A549 (cell line): ENCODE measurements at regions not wholly inside any gene's neighbourhood (a gene's known extent, or its start where the extent isn't known, plus 50 kb on each side); places are given as distances from the start of the nearest gene placed in this dataset.

Source experiments
- ATAC-seq, 2 experiments: fragments of 200-7000 bp in 1 of 2; fragments of >200 bp in 1 of 2; cut with Nextera tagmentation in 1 of 2; cut with Tn5 transposase in 1 of 2; 3 replicates each; pipeline versions ENCODE4 v1.8.0 to v1.9.1; 2018 to 2020; ENCODE audit warnings: mild to moderate bottlenecking in 1 of 2, moderate library complexity in 1 of 2
- CTCF ChIA-PET: fragments of 300-600 bp; sonication (Branson Sonifier 250); formaldehyde crosslinking; extraction: SDS; loops from one replicate; lab custom pipeline; 2021; ENCODE audit warnings: antibody characterized with exemption, inconsistent platforms; lab: Yijun Ruan, JAX
- POLR2A ChIA-PET: fragments of 350-600 bp; formaldehyde crosslinking; extraction: SDS; loops from one replicate; lab custom pipeline; 2021; ENCODE audit warnings: antibody characterized with exemption, inconsistent platforms; lab: Yijun Ruan, JAX
- DNase-seq, 2 experiments: peaks; one replicate each; pipeline versions ENCODE4 v3.0.0 to v3.0.0-alpha.2; 2011 to 2016; ENCODE audit warnings: low read depth in 1 of 2, low spot score in 1 of 2
- FAIRE-seq: peaks from 2 replicates; lab custom pipeline; 2011; peaks lifted over from hg19 to GRCh38; lab: Jason Lieb, UNC
- H3K27ac ChIP-seq, 2 experiments: fragments of >200 bp; sonication (Bioruptor Twin); formaldehyde crosslinking; 3 replicates each; pipeline ENCODE4 v1.5.1; 2016 to 2017
- H3K4me1 ChIP-seq: fragments of >200 bp; sonication (Bioruptor Twin); formaldehyde crosslinking; 3 replicates; pipeline ENCODE4 v1.6.1; 2016
- H3K4me2 ChIP-seq: fragments of >200 bp; sonication (Bioruptor Twin); formaldehyde crosslinking; 3 replicates; pipeline ENCODE4 v1.6.1; 2016
- H3K4me3 ChIP-seq: fragments of >200 bp; sonication (Bioruptor Twin); formaldehyde crosslinking; 3 replicates; pipeline ENCODE4 v1.5.1; 2016
- H3K9me3 ChIP-seq: fragments of >200 bp; sonication (Bioruptor Twin); formaldehyde crosslinking; 3 replicates; pipeline ENCODE4 v1.6.1; 2016
- EP300 ChIP-seq, 2 experiments: fragments of >200 bp; sonication (Bioruptor Twin); formaldehyde crosslinking; IDR thresholded peaks; 2 replicates in 1 of 2; 3 replicates in 1 of 2; pipeline ENCODE4 v1.6.1; 2016 to 2017
- FOSB ChIP-seq: fragments of 250-450 bp; sonication (Bioruptor Pico); IDR thresholded peaks from 2 replicates; pipeline ENCODE4 v1.5.0; 2020; ENCODE audit warnings: mild to moderate bottlenecking, moderate library complexity
- HDAC2 ChIP-seq: fragments of 200-600 bp; sonication (generic); IDR thresholded peaks from 2 replicates; pipeline ENCODE4 v1.6.1; 2016
- HOXB13 ChIP-seq: fragments of 250-450 bp; sonication (Bioruptor Pico); IDR thresholded peaks from 2 replicates; pipeline ENCODE4 v1.5.0; 2020; ENCODE audit warnings: low read depth, mild to moderate bottlenecking, moderate library complexity
- JUNB ChIP-seq: fragments of >200 bp; sonication (Bioruptor Twin); formaldehyde crosslinking; IDR thresholded peaks from 2 replicates; pipeline ENCODE4 v1.6.1; 2016
- KDM5A ChIP-seq: fragments of 200-600 bp; sonication (generic); IDR thresholded peaks from 2 replicates; pipeline ENCODE4 v1.6.1; 2016; ENCODE audit warnings: antibody characterized with exemption, mild to moderate bottlenecking
- MAFK ChIP-seq: fragments of 450-650 bp; IDR thresholded peaks from 2 replicates; pipeline ENCODE4 v1.6.1; 2014; ENCODE audit not compliant: partially characterized antibody
- NFE2L2 ChIP-seq: fragments of 150-350 bp; conservative IDR thresholded peaks from 2 replicates; pipeline ENCODE4 v1.6.1; 2014; ENCODE audit warnings: low read length
- POLR2A ChIP-seq: IDR thresholded peaks from 2 replicates; pipeline ENCODE4 v1.6.1; 2012; ENCODE audit warnings: mild to moderate bottlenecking, low read length
- RAD21 ChIP-seq, 2 experiments: fragments of >200 bp in 1 of 2; sonication (Bioruptor Twin) in 1 of 2; formaldehyde crosslinking in 1 of 2; IDR thresholded peaks in 1 of 2; conservative IDR thresholded peaks in 1 of 2; 2 replicates in 1 of 2; 3 replicates in 1 of 2; pipeline ENCODE4 v1.6.1; 2012 to 2018; ENCODE audit warnings: inconsistent platforms in 1 of 2
- TP53 ChIP-seq: fragments of 250-450 bp; sonication (Bioruptor Pico); IDR thresholded peaks from 2 replicates; pipeline ENCODE4 v1.5.0; 2021; ENCODE audit warnings: mild to moderate bottlenecking, moderate library complexity
- ZC3H11A ChIP-seq: fragments of 450-650 bp; IDR thresholded peaks from 2 replicates; pipeline ENCODE4 v1.6.1; 2014; ENCODE audit warnings: antibody characterized with exemption, mild to moderate bottlenecking
- ZSCAN20 ChIP-seq: fragments of 250-450 bp; sonication (Bioruptor Pico); IDR thresholded peaks from 2 replicates; pipeline ENCODE4 v1.8.0; 2022; ENCODE audit warnings: mild to moderate bottlenecking, moderate library complexity
- WGBS: methylation state at CpG from one replicate; pipeline ENCODE4 v1.1.6; 2017; ENCODE audit errors: missing lambda C conversion rate; 5-methylcytosine and 5-hydroxymethylcytosine counted together
- TF ChIP-seq, protein P1 (sequence below): fragments of 150-350 bp; IDR thresholded peaks from 2 replicates; pipeline ENCODE4 v1.6.1; 2014; ENCODE audit warnings: low read depth, mild to moderate bottlenecking, low read length
- TF ChIP-seq, protein P2 (sequence below): fragments of >200 bp; sonication (Bioruptor Twin); formaldehyde crosslinking; IDR thresholded peaks from 3 replicates; pipeline ENCODE4 v1.6.1; 2016
- TF ChIP-seq, protein P3 (sequence below): fragments of >200 bp; sonication (Bioruptor Twin); formaldehyde crosslinking; IDR thresholded peaks from 2 replicates; pipeline ENCODE4 v1.6.1; 2016

DNA sequence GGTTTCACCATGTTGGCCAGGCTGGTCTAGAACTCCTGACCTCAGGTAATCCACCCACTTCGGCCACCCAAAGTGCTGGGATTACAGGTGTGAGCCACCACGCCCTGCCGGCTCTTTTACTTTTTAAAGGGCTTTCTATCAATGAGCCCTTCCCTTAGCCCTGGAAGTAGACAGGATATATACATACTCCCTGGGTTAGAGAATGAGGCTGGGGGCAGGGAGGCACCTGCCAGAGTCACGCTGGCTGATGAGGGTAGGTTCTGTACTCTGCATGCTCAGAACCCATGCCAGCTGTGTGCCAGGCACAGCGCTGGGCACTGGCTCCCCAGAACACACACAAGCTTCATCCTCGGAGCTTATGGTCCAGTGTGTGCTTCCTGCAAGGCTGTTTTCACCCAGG lies 113.6 kb upstream of the IPO9 start:
- Histone ChIP-seq H3K4me1 (peaks cover 53% of the 10 kb centered on the region), H3K9me3 (no peaks in the 10 kb centered on the region), H3K27ac (peak overlapping the region; percentile 92 to 95), H3K4me2 (peak overlapping the region; percentile 80), H3K4me3 (no peak overlapping the region)
- TF ChIP-seq RAD21 (conservative IDR thresholded peaks at IDR 0.05 in 1 of 2, IDR thresholded peaks at IDR 0.05 in 1 of 2) (no peak), POLR2A (no peak)
- TF ChIP-seq, protein P1, sequence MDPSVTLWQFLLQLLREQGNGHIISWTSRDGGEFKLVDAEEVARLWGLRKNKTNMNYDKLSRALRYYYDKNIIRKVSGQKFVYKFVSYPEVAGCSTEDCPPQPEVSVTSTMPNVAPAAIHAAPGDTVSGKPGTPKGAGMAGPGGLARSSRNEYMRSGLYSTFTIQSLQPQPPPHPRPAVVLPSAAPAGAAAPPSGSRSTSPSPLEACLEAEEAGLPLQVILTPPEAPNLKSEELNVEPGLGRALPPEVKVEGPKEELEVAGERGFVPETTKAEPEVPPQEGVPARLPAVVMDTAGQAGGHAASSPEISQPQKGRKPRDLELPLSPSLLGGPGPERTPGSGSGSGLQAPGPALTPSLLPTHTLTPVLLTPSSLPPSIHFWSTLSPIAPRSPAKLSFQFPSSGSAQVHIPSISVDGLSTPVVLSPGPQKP, result no peak
- TF ChIP-seq, protein P2, sequence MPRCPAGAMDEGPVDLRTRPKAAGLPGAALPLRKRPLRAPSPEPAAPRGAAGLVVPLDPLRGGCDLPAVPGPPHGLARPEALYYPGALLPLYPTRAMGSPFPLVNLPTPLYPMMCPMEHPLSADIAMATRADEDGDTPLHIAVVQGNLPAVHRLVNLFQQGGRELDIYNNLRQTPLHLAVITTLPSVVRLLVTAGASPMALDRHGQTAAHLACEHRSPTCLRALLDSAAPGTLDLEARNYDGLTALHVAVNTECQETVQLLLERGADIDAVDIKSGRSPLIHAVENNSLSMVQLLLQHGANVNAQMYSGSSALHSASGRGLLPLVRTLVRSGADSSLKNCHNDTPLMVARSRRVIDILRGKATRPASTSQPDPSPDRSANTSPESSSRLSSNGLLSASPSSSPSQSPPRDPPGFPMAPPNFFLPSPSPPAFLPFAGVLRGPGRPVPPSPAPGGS, result no peak
- ChIA-PET POLR2A (interaction anchor here (1.4 kb wide), 1 partner anchor 33 kb away, joined by 6 read pairs; no protein-coding TSS in a partner anchor), CTCF (interaction anchor here (0.7 to 29.6 kb wide), 5 partner anchors 11 to 154 kb away, joined by 3 to 903 read pairs (median 51); no protein-coding TSS in a partner anchor)
- DNase-seq, result no peak
- FAIRE-seq, result no peak
- WGBS, result 82% methylated on average over 6 of the region's 6 CpGs
- ATAC-seq, result no peak

DNA sequence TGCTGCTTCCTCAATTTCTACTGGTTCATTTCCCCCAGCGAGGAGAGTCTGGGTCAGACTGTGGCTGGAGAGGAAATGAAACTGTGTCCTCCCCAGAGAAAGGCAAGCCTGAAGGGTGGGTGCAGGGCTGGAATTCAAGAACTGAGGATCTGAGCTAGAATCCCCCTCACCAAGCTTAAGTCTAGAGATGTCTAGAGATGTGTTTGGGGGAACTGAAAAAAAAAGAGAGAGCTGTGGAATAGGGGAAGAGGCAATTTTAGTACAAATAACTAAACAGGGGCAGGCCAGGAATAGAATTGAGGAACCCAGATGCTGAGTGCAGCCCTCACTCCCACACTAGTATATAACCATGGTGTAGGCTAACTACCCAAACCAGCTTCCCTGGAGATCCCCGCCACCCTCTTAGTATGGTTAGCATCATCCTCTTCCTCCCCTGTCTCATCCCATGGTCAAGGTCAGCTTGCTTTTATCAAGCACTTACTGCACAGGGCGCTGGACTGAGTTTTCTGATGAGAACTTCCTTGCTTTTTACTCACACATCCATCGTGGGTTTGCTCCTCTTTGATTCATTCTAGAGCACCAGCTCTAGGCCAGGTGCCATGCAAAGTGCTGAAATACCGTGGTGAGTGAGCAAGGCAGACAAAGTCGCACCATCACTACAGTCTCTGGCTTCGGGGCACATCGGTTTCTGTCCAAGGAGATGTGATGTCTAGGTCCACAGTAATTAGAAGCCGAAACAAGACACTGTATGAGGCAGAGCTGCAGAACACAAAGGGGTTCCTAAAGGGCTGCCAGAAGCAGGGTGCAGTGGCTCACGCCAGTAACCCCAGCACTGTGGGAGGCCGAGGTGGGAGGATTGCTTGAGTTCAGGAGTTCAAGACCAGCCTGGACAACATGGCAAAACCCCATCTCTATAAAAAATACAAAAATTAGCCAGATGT lies 112.9 kb upstream of the IPO9 start:
- 76% methylated on average over 11 of the region's 11 CpGs for WGBS
- ATAC-seq, result no peak
- POLR2A ChIA-PET, result no interaction called here
- H3K4me1 ChIP-seq, result peaks cover 55% of the 10 kb centered on the region
- no peak for DNase-seq
- H3K27ac ChIP-seq, result peak overlapping the region; percentile 92 to 95
- peak overlapping the region; percentile 80 for H3K4me2 ChIP-seq
- no peaks in the 10 kb centered on the region for H3K9me3 ChIP-seq
- TF ChIP-seq HOXB13 (no peak), NFE2L2 (no peak), KDM5A (no peak), EP300 (IDR thresholded peaks at IDR 0.05) (no peak), JUNB (no peak), TP53 (CRISPR knock-in tag) (no peak)
- TF ChIP-seq, protein P2, result no peak
- H3K4me3 ChIP-seq, result no peak overlapping the region
- CTCF ChIA-PET, result interaction anchor here (1.3 to 29.6 kb wide), 4 partner anchors 12 to 155 kb away, joined by 4 to 903 read pairs (median 244); no protein-coding TSS in a partner anchor
- FAIRE-seq, result no peak

DNA sequence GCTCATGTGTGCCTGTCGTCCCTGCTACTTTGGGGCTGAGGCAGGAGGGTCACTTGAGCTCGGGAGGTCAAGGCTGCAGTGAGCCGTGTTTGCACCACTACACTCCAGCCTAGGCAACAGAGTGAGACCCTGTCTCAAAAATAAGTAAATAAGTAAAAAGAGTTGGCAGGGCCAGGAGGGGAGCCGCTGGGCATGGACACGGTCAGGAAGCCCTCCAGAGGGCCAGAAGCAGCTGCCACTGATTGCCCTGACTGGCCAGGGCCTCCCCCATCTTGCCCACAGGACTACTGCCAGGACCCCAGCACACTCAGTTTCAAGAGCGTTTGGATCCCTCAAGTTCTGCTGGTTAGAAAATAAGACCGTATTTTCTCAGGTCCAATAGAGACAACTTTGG lies 112.2 kb upstream of the IPO9 start:
- ATAC-seq (no peak), DNase-seq (no peak), FAIRE-seq (no peak)
- Histone ChIP-seq H3K4me3 (no peak overlapping the region), H3K9me3 (no peaks in the 10 kb centered on the region), H3K4me1 (peaks cover 55% of the 10 kb centered on the region), H3K27ac (peak overlapping the region; percentile 92 to 95; a peak in 5 of 6 replicates), H3K4me2 (no peak overlapping the region)
- TF ChIP-seq FOSB (CRISPR knock-in tag), result no peak
- no peak for TF ChIP-seq ZC3H11A
- no peak for TF ChIP-seq MAFK
- TF ChIP-seq HDAC2, result no peak
- no peak for TF ChIP-seq ZSCAN20 (CRISPR knock-in tag)
- no peak for TF ChIP-seq NFE2L2
- TF ChIP-seq, protein P3, sequence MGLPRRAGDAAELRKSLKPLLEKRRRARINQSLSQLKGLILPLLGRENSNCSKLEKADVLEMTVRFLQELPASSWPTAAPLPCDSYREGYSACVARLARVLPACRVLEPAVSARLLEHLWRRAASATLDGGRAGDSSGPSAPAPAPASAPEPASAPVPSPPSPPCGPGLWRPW, result no peak
- POLR2A ChIA-PET, result no interaction called here
- CTCF ChIA-PET, result interaction anchor here (1.3 to 29.6 kb wide), 4 partner anchors 13 to 155 kb away, joined by 4 to 903 read pairs (median 244); no protein-coding TSS in a partner anchor
- 95% methylated on average over 7 of the region's 7 CpGs for WGBS
